ENCODE measurements at regions not wholly inside any gene's neighbourhood (a gene's known extent, or its start where the extent isn't known, plus 50 kb on each side); places are given as distances from the start of the nearest gene placed in this dataset.

DNA sequence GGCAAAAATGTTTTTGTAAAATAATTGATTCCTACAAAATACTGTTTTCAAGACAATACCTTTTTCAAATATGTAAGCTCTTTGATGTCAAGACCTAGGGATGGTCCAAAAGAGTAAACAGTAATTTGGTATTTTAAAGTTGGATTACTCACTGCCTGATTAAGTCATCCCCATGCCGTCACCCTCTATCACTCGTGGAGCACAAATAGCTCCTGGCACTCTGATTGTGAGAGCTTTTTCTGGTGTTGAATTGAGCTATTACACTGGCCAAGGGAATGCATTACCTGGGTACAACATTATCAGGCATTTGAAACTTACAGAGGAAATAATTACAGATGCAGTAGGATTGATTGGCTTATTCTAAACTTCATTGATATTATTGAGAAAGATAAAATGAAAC, 231.9 kb upstream of the GRM3 start:
- TF ChIP-seq, protein P1, sequence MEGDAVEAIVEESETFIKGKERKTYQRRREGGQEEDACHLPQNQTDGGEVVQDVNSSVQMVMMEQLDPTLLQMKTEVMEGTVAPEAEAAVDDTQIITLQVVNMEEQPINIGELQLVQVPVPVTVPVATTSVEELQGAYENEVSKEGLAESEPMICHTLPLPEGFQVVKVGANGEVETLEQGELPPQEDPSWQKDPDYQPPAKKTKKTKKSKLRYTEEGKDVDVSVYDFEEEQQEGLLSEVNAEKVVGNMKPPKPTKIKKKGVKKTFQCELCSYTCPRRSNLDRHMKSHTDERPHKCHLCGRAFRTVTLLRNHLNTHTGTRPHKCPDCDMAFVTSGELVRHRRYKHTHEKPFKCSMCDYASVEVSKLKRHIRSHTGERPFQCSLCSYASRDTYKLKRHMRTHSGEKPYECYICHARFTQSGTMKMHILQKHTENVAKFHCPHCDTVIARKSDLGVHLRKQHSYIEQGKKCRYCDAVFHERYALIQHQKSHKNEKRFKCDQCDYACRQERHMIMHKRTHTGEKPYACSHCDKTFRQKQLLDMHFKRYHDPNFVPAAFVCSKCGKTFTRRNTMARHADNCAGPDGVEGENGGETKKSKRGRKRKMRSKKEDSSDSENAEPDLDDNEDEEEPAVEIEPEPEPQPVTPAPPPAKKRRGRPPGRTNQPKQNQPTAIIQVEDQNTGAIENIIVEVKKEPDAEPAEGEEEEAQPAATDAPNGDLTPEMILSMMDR (IDR thresholded peaks at IDR 0.05; ENCODE audit: insufficient read depth, low read length), result no peak
- TF ChIP-seq POLR2AphosphoS5 (IDR thresholded peaks at IDR 0.05; ENCODE audit: low read depth) (no peak), SPI1 (IDR thresholded peaks at IDR 0.05; ENCODE audit: borderline replicate concordance, low read depth) (no peak), GABPA (IDR thresholded peaks at IDR 0.05; ENCODE audit: low read depth) (no peak), REST (IDR thresholded peaks at IDR 0.05; ENCODE audit: insufficient replicate concordance, low read depth) (no peak)

Measured in HL-60 (cell line).